HG03045 (cell line): ENCODE measurements at regions not wholly inside any gene's neighbourhood (a gene's known extent, or its start where the extent isn't known, plus 50 kb on each side); places are given as distances from the start of the nearest gene placed in this dataset.
"Not testable (repeated sequence)": the region's sequence is repeated elsewhere in the genome, so short reads cannot be mapped to it uniquely, and the experiment has no call there.

Experiments used
- ATAC-seq: cut with Tn5 transposase; IDR thresholded peaks from one replicate; pipeline ENCODE4 v1.9.1; 2021; ENCODE audit warnings: mild to moderate bottlenecking, moderate library complexity; ENCODE audit not compliant: unreplicated experiment

- ATAC-seq: no peak
These were observed 1511.0 kb upstream of the ADGRL3 start for GRCh38 chr4:59689149-59689548.

GRCh38 chr4:59695355-59696053, 1504.6 kb upstream of the ADGRL3 start:
- ATAC-seq: no peak

DNA sequence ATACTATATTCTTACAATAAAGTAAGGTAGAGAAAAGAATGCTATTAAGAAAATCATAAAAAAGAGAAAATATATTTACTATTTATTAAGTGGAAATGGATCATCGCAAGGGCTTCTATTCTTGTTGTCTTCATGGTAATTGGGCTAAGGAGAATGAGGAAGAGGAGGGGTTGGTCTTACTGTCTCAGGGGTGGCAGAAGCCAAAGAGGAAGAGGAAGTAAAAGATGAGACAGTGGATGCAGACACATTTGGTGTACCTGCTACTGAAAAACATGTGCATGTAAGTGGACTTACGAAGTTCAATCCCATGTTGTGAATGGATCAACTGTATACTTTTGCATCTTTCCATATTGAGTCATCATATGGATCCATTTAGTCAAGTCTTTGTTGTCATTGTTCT, 1502.1 kb upstream of the ADGRL3 start:
- no peak for ATAC-seq

GRCh38 chr4:59700651-59701050, 1499.5 kb upstream of the ADGRL3 start:
- no peak for ATAC-seq

GRCh38 chr4:59704616-59705015, 1495.5 kb upstream of the ADGRL3 start:
- ATAC-seq: no peak

DNA sequence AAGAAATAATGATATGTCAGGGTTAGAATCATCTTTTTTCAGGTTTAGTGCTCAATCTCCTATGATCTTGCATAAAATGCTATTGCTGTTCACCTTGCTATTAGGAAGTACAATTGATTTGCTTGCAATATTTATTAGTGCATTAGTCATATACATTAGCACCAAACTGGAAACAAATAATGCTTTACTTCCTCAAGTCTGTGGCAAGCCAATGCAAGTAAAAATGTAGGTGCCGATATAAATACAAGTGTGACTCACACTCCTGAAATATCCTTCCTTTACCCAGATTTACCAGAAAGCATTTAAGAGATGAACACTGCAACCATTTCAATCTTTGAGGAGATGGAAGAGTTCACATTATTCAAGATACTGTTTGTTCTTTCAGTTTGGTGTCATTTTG, 1487.7 kb upstream of the ADGRL3 start:
- ATAC-seq: no peak

DNA sequence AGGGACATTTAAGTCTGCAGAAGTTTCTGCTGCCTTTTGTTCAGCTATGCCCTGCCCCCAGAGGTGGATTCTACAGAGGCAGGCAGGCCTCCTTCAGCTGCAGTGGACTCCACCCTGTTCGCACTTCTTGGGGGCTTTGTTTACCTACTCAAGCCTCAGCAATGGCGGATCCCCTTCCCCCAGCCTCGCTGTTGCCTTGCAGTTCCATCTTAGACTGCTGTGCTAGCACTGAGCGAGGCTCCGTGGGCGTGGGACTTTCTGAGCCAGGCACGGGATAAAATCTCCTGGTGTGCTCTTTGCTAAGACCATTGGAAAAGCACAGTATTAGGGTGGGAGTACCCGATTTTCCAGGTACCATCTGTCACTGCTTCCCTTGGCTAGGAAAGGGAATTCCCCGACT, 1475.8 kb upstream of the ADGRL3 start:
- not testable (repeated sequence) for ATAC-seq

GRCh38 chr4:59727745-59728144, 1472.4 kb upstream of the ADGRL3 start:
- ATAC-seq: no peak

GRCh38 chr4:59728496-59728895, 1471.6 kb upstream of the ADGRL3 start:
- no peak for ATAC-seq

DNA sequence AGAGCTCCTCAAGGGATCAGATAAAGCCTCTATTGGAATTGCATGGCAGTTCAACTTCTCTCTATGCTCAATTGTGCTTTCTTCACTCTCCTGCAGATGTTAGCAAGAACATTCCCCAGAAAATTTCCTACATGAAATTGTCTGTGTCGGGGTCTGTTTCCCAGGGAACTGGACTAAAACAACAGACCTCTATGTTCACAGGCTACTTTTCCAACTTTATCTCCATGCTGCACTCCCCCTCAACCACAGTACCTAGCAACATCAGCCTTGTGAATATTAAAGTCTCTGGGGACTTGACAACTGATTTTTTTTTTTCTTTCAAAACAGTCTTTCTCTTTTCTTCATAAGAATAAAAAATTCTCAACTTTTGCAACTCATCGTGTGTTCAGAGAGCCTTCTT, 1470.8 kb upstream of the ADGRL3 start:
- ATAC-seq: no peak

- ATAC-seq: no peak
These were observed 1451.7 kb upstream of the ADGRL3 start for GRCh38 chr4:59748433-59748832.

GRCh38 chr4:59759082-59759825, 1440.9 kb upstream of the ADGRL3 start:
- ATAC-seq: no peak

DNA sequence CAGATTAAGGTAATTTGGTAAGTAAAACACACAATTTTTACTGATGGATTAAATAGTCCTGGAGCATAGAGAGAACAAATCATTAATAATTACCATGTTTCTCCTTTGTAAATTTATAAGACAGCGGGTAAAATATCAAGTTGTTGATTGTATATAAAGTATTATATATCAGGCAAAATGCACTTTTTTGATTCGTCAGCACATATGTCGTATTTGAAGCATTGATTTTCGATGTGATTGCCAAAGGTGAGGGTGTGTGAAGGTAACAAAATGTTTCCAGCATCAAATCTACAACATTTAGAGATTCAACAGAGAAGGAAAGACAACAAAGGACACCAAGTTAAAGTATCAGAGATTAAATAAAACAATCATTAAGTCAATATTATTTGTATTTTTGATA, 1437.8 kb upstream of the ADGRL3 start:
- ATAC-seq: no peak

- ATAC-seq: no peak
These were observed 1429.4 kb upstream of the ADGRL3 start for GRCh38 chr4:59770601-59771264.

DNA sequence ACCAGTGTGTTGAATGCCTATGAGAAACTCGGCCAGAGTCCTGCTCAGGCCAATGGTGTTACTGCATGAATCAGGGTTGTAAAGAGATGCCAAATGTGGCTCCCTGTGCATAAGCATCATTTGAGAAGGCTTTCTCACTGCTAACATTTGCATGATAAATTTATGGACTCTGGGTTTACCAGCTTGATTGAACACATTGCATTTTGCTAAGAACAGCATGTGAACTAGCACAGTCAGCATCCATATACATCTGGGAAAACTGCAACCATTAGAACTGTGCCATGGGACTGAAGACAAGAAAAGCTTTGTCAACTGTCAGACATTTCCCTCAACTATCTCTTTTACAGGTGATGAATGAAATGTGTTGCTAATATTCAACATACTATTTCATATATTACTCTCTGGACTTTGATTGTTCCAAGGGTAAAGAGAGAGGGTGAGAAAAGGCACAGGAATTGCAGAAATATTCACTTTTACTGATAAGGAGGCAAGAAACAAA, 1427.4 kb upstream of the ADGRL3 start:
- no peak for ATAC-seq

GRCh38 chr4:59780271-59780670, 1419.9 kb upstream of the ADGRL3 start:
- not testable (repeated sequence) for ATAC-seq

DNA sequence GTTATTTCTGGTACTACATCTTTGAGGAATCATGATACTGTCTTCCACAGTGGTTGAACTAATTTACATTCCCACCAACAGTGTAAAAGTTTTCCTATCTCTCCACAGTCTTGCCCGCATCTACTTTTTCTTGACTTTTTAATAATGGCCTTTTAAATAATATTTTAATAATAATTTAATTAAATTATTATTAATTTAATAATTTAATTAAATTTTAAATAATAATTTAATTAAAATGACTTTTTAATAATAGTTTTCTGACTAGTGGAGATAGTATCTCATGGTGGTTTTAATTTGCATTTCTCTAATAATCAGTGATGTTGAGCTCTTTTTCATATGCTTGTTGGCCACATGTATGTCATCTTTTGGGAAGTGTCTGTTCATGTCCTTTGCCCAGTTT, 1395.0 kb upstream of the ADGRL3 start:
- no peak for ATAC-seq

DNA sequence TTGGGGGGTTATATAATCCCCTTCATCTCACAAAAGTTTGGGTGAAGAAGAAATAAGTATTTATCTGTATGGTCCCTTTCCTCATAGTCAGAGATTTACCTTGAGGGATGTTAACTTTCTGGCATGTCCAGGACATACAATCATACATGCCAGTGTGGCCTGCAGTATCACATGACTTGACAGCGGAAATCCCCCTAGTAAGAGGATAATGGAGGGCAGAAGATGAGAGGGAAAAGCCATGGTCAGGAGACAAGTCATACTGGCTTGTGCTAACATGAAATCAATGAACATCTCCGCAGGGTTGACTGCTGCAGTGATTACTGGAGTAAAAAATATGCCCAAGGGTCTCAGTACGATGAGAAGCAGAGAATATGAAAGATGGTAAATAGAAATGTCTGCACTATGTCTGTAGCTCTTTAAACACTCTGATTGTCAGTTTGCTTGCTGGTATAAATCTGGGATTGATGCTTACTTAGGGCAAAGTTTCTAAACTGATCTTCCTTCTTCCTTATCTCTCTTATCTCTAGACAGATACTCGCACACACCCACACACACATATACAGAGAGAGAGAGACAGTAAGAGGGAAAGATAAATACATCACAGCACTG, 1385.6 kb upstream of the ADGRL3 start:
- ATAC-seq: no peak

- peak; percentile 64 for ATAC-seq
These were observed 1381.5 kb upstream of the ADGRL3 start for GRCh38 chr4:59818656-59819055.

DNA sequence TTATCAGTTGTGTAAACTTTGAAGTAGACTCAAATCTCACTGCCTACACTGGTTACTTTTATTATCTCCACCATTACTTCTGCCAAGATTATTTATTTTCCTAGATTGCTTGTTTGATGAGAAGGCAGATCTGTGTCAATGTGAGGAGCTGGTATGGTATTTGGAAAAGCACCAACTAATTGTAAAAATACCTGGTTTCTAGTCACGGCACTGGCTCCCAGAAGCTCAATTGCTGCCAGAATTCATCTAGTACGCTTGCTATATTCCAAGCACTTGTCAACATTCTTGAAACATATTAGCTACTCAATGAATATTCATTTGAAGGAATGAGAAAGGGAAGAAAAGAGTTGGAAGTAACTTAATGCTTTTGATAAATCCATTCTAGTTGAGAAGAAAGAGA, 1376.8 kb upstream of the ADGRL3 start:
- no peak for ATAC-seq

DNA sequence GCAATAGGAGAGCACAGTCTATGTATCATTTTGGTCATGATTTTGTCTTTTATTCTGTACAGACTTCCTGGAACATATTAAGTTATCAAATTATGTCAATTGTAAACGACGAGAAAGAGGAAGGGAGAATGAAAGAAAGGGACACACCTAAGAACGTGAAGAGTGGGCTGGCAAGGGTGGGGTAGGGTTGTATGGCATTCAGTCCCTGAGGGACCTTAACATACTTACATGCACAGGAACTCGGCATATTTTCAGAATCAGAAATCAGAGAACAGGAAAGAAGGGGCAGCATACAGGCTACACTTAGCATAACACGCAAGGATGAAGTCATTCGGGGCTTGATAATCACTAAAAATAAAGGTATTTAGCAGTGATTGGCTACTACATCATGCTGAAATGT, 1375.0 kb upstream of the ADGRL3 start:
- no peak for ATAC-seq
